ENCODE measurements at regions not wholly inside any gene's neighbourhood (a gene's known extent, or its start where the extent isn't known, plus 50 kb on each side); places are given as distances from the start of the nearest gene placed in this dataset.

DNA sequence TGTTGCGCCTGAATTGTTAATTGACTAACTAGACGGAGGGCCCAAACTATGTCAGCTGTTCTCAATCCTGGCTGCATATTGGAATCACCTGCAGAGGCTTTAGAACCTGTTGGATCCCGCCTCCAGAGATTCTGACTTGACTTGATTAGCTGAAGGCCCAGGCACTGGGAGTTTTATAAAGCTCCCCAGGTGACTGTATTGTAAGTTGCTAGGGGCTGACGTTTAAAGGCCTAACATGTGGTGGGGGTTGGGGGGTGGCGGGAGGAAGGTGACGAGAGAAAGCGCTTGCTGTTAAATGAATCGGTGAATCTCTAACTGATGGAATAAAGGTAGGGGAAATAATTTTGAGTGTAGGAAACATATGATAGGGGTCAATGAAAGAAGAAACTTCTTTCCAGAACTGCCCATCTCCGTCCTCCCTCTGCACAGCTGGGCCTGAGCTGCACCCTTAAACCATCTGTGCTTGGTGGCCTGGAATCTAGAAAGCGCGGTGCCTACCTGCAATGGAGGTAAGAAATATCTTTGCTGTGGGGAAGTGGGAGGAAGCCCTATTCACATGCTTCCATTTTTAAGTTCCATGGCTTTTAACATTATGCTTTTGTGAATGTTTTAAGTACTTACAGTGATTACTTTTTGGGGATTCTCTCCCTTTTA is 225.0 kb upstream of the FAM3C start:
- TF ChIP-seq POLR2AphosphoS5 (IDR thresholded peaks at IDR 0.05) = no peak
- TF ChIP-seq, protein P1, sequence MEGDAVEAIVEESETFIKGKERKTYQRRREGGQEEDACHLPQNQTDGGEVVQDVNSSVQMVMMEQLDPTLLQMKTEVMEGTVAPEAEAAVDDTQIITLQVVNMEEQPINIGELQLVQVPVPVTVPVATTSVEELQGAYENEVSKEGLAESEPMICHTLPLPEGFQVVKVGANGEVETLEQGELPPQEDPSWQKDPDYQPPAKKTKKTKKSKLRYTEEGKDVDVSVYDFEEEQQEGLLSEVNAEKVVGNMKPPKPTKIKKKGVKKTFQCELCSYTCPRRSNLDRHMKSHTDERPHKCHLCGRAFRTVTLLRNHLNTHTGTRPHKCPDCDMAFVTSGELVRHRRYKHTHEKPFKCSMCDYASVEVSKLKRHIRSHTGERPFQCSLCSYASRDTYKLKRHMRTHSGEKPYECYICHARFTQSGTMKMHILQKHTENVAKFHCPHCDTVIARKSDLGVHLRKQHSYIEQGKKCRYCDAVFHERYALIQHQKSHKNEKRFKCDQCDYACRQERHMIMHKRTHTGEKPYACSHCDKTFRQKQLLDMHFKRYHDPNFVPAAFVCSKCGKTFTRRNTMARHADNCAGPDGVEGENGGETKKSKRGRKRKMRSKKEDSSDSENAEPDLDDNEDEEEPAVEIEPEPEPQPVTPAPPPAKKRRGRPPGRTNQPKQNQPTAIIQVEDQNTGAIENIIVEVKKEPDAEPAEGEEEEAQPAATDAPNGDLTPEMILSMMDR (IDR thresholded peaks at IDR 0.05) = no peak

Data from stomach (tissue), 4 donors.